SK-N-SH treated with all-trans-retinoic acid at 6 μM for 48 hours (cell line): ENCODE measurements at regions not wholly inside any gene's neighbourhood (a gene's known extent, or its start where the extent isn't known, plus 50 kb on each side); places are given as distances from the start of the nearest gene placed in this dataset.

Experiments used
- ATAC-seq: fragments of 200-7000 bp; cut with Tn5 transposase; 3 replicates; pipeline ENCODE4 v1.9.1; 2020; ENCODE audit warnings: mild to moderate bottlenecking, moderate library complexity
- ARNTL ChIP-seq: fragments of 450-650 bp; formaldehyde crosslinking; IDR thresholded peaks from 2 replicates; pipeline ENCODE4 v1.5.0; 2020; ENCODE audit warnings: low read depth, mild to moderate bottlenecking, moderate library complexity, borderline replicate concordance
- BACH2 ChIP-seq: fragments of 250-450 bp; sonication (Bioruptor Pico); IDR thresholded peaks from 2 replicates; pipeline ENCODE4 v1.9.0; 2021; ENCODE audit warnings: mild to moderate bottlenecking, borderline replicate concordance
- CREB5 ChIP-seq: fragments of 250-450 bp; sonication (Bioruptor Pico); IDR thresholded peaks from 2 replicates; pipeline ENCODE4 v1.5.1; 2020; ENCODE audit warnings: low read depth, mild to moderate bottlenecking, moderate library complexity
- CSDC2 ChIP-seq: fragments of 250-450 bp; sonication (Bioruptor Pico); IDR thresholded peaks from 2 replicates; pipeline ENCODE4 v1.5.0; 2020; ENCODE audit warnings: mild to moderate bottlenecking, moderate library complexity
- ESRRG ChIP-seq: fragments of 250-450 bp; sonication (Bioruptor Pico); IDR thresholded peaks from 2 replicates; pipeline ENCODE4 v1.6.1; 2021; ENCODE audit warnings: mild to moderate bottlenecking
- GLIS3 ChIP-seq: fragments of 250-450 bp; sonication (Bioruptor Pico); IDR thresholded peaks from 2 replicates; pipeline ENCODE4 v1.5.0; 2020; ENCODE audit warnings: mild to moderate bottlenecking, moderate library complexity
- ISL1 ChIP-seq: fragments of 250-450 bp; sonication (Bioruptor Pico); IDR thresholded peaks from 2 replicates; pipeline ENCODE4 v2.1.2; 2022; ENCODE audit warnings: mild to moderate bottlenecking, moderate library complexity
- PATZ1 ChIP-seq: fragments of 250-450 bp; sonication (Bioruptor Pico); IDR thresholded peaks from 2 replicates; pipeline ENCODE4 v1.8.0; 2020; ENCODE audit warnings: mild to moderate bottlenecking, moderate library complexity, borderline replicate concordance
- PPARA ChIP-seq: fragments of 250-450 bp; sonication (Bioruptor Pico); IDR thresholded peaks from 2 replicates; pipeline ENCODE4 v1.5.0; 2020; ENCODE audit warnings: mild to moderate bottlenecking, borderline replicate concordance
- RARB ChIP-seq: fragments of 250-450 bp; sonication (Bioruptor Pico); IDR thresholded peaks from 2 replicates; pipeline ENCODE4 v1.8.0; 2021; ENCODE audit warnings: mild to moderate bottlenecking, moderate library complexity
- SNAI2 ChIP-seq: fragments of 250-450 bp; sonication (Bioruptor Pico); IDR thresholded peaks from 2 replicates; pipeline ENCODE4 v1.5.0; 2020; ENCODE audit warnings: mild to moderate bottlenecking, moderate library complexity
- TOX ChIP-seq: fragments of 250-450 bp; sonication (Bioruptor Pico); IDR thresholded peaks from 2 replicates; pipeline ENCODE4 v1.8.0; 2021; ENCODE audit warnings: mild to moderate bottlenecking, moderate library complexity, borderline replicate concordance
- TSHZ2 ChIP-seq: fragments of 250-450 bp; sonication (Bioruptor Pico); IDR thresholded peaks from 2 replicates; pipeline ENCODE4 v1.5.0; 2020; ENCODE audit warnings: mild to moderate bottlenecking, moderate library complexity
- ZFP3 ChIP-seq: fragments of 250-450 bp; sonication (Bioruptor Pico); IDR thresholded peaks from 2 replicates; pipeline ENCODE4 v1.5.0; 2020; ENCODE audit warnings: mild to moderate bottlenecking, moderate library complexity
- ZFP30 ChIP-seq: fragments of 450-650 bp; formaldehyde crosslinking; IDR thresholded peaks from 2 replicates; pipeline ENCODE4 v1.5.0; 2022; ENCODE audit warnings: mild to moderate bottlenecking, moderate library complexity
- ZNF565 ChIP-seq: fragments of 450-650 bp; formaldehyde crosslinking; conservative IDR thresholded peaks from 2 replicates; pipeline ENCODE4 v1.5.0; 2020; ENCODE audit warnings: low read depth, mild to moderate bottlenecking, moderate library complexity
- ZNF8 ChIP-seq: fragments of 450-650 bp; formaldehyde crosslinking; IDR thresholded peaks from 2 replicates; pipeline ENCODE4 v1.5.0; 2020; ENCODE audit warnings: mild to moderate bottlenecking, moderate library complexity

- TF ChIP-seq ZFP30 (CRISPR knock-in tag): no peak
- TF ChIP-seq PATZ1 (CRISPR knock-in tag): no peak
- no peak for TF ChIP-seq ARNTL (CRISPR knock-in tag)
- no peak for TF ChIP-seq SNAI2 (CRISPR knock-in tag)
- TF ChIP-seq CSDC2 (CRISPR knock-in tag): no peak
- TF ChIP-seq ZFP3 (CRISPR knock-in tag): no peak
- TF ChIP-seq ESRRG: no peak
- TF ChIP-seq ZNF565 (CRISPR knock-in tag): no peak
- TF ChIP-seq ISL1 (CRISPR knock-in tag): no peak
- TF ChIP-seq CREB5 (CRISPR knock-in tag): no peak
- no peak for TF ChIP-seq BACH2 (CRISPR knock-in tag)
- peak; percentile 29 for ATAC-seq
Measured at GRCh38 chr7:47100148-47100816, 481.6 kb downstream of the TNS3 start.

- TF ChIP-seq BACH2 (CRISPR knock-in tag) (no peak), CREB5 (CRISPR knock-in tag) (no peak), ZFP3 (CRISPR knock-in tag) (no peak), ARNTL (CRISPR knock-in tag) (no peak), TSHZ2 (CRISPR knock-in tag) (no peak), GLIS3 (CRISPR knock-in tag) (no peak)
- no peak for ATAC-seq
Measured at GRCh38 chr7:47097431-47097830, 484.5 kb downstream of the TNS3 start.

- TF ChIP-seq ISL1 (CRISPR knock-in tag) (no peak), TOX (no peak), ARNTL (CRISPR knock-in tag) (no peak), RARB (no peak), PATZ1 (CRISPR knock-in tag) (no peak), GLIS3 (CRISPR knock-in tag) (no peak), ZFP30 (CRISPR knock-in tag) (no peak), BACH2 (CRISPR knock-in tag) (no peak), SNAI2 (CRISPR knock-in tag) (no peak), CREB5 (CRISPR knock-in tag) (no peak), PPARA (no peak), ESRRG (no peak), ZNF8 (no peak), CSDC2 (CRISPR knock-in tag) (no peak)
- no peak for ATAC-seq
Measured at GRCh38 chr7:47095946-47096345, 486.0 kb downstream of the TNS3 start.
